22Rv1 (cell line): ENCODE measurements at regions not wholly inside any gene's neighbourhood (a gene's known extent, or its start where the extent isn't known, plus 50 kb on each side); places are given as distances from the start of the nearest gene placed in this dataset.

Experiments
- CTCF ChIP-seq: fragments of 450-650 bp; IDR thresholded peaks from 2 replicates; pipeline ENCODE4 v1.5.1; 2017; ENCODE audit warnings: mild to moderate bottlenecking
- ZFX ChIP-seq: fragments of 450-650 bp; IDR thresholded peaks from 2 replicates; pipeline ENCODE4 v1.6.1; 2017; ENCODE audit warnings: antibody characterized with exemption, borderline replicate concordance

- TF ChIP-seq CTCF (no peak), ZFX (no peak)
Observed at GRCh38 chr9:28209130-28209529, 635.8 kb upstream of the C9orf72 start.
